ENCODE measurements at regions not wholly inside any gene's neighbourhood (a gene's known extent, or its start where the extent isn't known, plus 50 kb on each side); places are given as distances from the start of the nearest gene placed in this dataset.

- H4K91ac ChIP-seq (replicated peaks; ENCODE audit: insufficient read length, low read length) = no peak overlapping the region
Measured at GRCh38 chr10:76735866-76736265, 901.7 kb downstream of the KCNMA1 start.

More at GRCh38 chr10:76735866-76736265, 901.7 kb downstream of the KCNMA1 start:
- H3K4me3 ChIP-seq (ENCODE audit: extremely low read depth in 1 of 4, insufficient read depth in 2 of 4, low read depth in 3 of 4, low read length in 4 of 4) = no peak overlapping the region
- H3K4me2 ChIP-seq (ENCODE audit: insufficient read depth in 1 of 2, low read depth in 2 of 2, low read length in 2 of 2) = no peak overlapping the region
- H2BK20ac ChIP-seq (ENCODE audit: low read length) = no peak overlapping the region
- H3K56ac ChIP-seq (replicated peaks; ENCODE audit: insufficient read length, low read depth, low read length) = no peak overlapping the region
- H3K27ac ChIP-seq (ENCODE audit: low read depth, low read length) = no peak overlapping the region
- no peaks in the 10 kb centered on the region for H3K79me2 ChIP-seq (ENCODE audit: control insufficient read depth in 1 of 2, insufficient read depth in 2 of 2, low read length in 2 of 2)
- 87% methylated on average over 2 of the region's 2 CpGs; no CpG with 5 or more reads in 1 of the 2 experiments for WGBS, 2 experiments (ENCODE audit: extremely low coverage in 1 of 2, insufficient coverage in 1 of 2, insufficient read length in 1 of 2, insufficient replicate concordance in 2 of 2, low coverage in 1 of 2, low lambda C conversion rate in 2 of 2, missing lambda C conversion rate in 1 of 2)
- H4K8ac ChIP-seq (ENCODE audit: extremely low read depth, insufficient read depth, low read length) = no peak overlapping the region
- no peak overlapping the region for H3K23ac ChIP-seq (ENCODE audit: insufficient read length)
- H2BK15ac ChIP-seq (ENCODE audit: low read length) = no peak overlapping the region
- no peak overlapping the region for H2BK5ac ChIP-seq (ENCODE audit: low read depth, low read length)
- no peak overlapping the region for H3K4ac ChIP-seq (replicated peaks; ENCODE audit: insufficient read length, low read depth, low read length)
- H3K4me1 ChIP-seq (replicated peaks in 1 of 4; ENCODE audit: control insufficient read depth in 3 of 4, insufficient read depth in 4 of 4, low read length in 3 of 4) = peaks cover 0 to 4% (median 0%) of the 10 kb centered on the region in 4 experiments; a peak in 1 of 7 replicates
- H2BK120ac ChIP-seq (replicated peaks; ENCODE audit: low read depth, low read length) = no peak overlapping the region
- TF ChIP-seq HDAC6 (IDR thresholded peaks at IDR 0.05; ENCODE audit: low read depth, low read length) (no peak), CHD1 (IDR thresholded peaks at IDR 0.05; ENCODE audit: low read depth, low read length) (no peak)
- H3K18ac ChIP-seq (ENCODE audit: extremely low read depth, low read length) = no peak overlapping the region
- H4K5ac ChIP-seq (ENCODE audit: insufficient read length, low read depth, low read length) = no peak overlapping the region
- H2BK12ac ChIP-seq (ENCODE audit: low read depth, low read length) = no peak overlapping the region
- ChIA-PET CTCF (ENCODE audit: partially characterized antibody) (interaction anchor here (0.9 to 1.3 kb wide), 2 partner anchors 27 to 51 kb away, joined by 3 to 4 read pairs; no protein-coding TSS in a partner anchor), POLR2A (ENCODE audit: partially characterized antibody) (no interaction called here)
- H3K27me3 ChIP-seq (replicated peaks in 1 of 4; ENCODE audit: control insufficient read depth in 3 of 4, extremely low read depth in 1 of 4, insufficient read depth in 3 of 4, low read length in 3 of 4) = no peaks in the 10 kb centered on the region
- H3K14ac ChIP-seq (ENCODE audit: insufficient read length) = no peak overlapping the region
- no peak overlapping the region for H2AK5ac ChIP-seq (ENCODE audit: low read depth, low read length)
- H2AFZ ChIP-seq (ENCODE audit: low read length) = no peak overlapping the region
- H3K9me3 ChIP-seq (ENCODE audit: insufficient read depth in 2 of 2, low read depth in 1 of 2, low read length in 1 of 2) = peaks cover 2 to 6% of the 10 kb centered on the region in 2 experiments; a peak in 1 of 4 replicates
- H3K36me3 ChIP-seq (ENCODE audit: control insufficient read depth in 2 of 4, insufficient read depth in 4 of 4, low read length in 3 of 4) = no peaks in the 10 kb centered on the region
- no peaks in the 10 kb centered on the region for H4K20me1 ChIP-seq (replicated peaks in 1 of 2; ENCODE audit: control insufficient read depth in 1 of 2, insufficient read depth in 2 of 2, low read length in 2 of 2)
- no peak overlapping the region for H3K9ac ChIP-seq (replicated peaks in 1 of 4; ENCODE audit: extremely low read depth in 1 of 4, low read depth in 3 of 4, low read length in 3 of 4)
- H3K79me1 ChIP-seq (ENCODE audit: low read depth, low read length) = no peaks in the 10 kb centered on the region
- H3K23me2 ChIP-seq (ENCODE audit: low read depth, low read length) = no peaks in the 10 kb centered on the region
- DNase-seq (ENCODE audit: low read depth in 1 of 2, low spot score in 2 of 2) (no peak), FAIRE-seq (no peak)
